NK-92 treated with Interleukin-12 subunit alpha and Interleukin-12 subunit beta, amount 100 ng/mL, for 24 hours (cell line): ENCODE measurements at regions not wholly inside any gene's neighbourhood (a gene's known extent, or its start where the extent isn't known, plus 50 kb on each side); places are given as distances from the start of the nearest gene placed in this dataset.

Source experiments
- DNase-seq: peaks from one replicate; lab custom pipeline; 2025; lab: John Stamatoyannopoulos, UW

DNA sequence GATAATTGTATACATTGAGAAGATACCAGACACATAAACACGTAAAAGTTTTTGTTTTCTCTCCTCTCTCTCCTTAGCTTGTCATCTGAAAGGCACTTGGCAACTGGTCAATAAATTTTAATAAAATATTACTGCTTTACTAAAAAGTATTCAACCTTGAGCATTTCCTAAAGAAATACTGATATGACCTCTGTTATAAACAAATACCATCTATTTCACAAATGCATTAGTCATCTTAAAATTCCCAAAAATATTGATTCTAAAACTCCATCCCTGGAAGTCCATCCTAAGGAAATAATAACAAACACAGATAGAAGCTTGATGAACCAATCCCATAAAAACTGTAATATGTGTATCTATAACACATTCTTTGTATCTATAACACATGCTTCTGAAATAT is 483.2 kb downstream of the TLR4 start:
- DNase-seq: no peak

- DNase-seq: no peak
These were observed 485.4 kb downstream of the TLR4 start for GRCh38 chr9:118189615-118190014.

GRCh38 chr9:118192807-118193206 is 488.6 kb downstream of the TLR4 start:
- no peak for DNase-seq

DNA sequence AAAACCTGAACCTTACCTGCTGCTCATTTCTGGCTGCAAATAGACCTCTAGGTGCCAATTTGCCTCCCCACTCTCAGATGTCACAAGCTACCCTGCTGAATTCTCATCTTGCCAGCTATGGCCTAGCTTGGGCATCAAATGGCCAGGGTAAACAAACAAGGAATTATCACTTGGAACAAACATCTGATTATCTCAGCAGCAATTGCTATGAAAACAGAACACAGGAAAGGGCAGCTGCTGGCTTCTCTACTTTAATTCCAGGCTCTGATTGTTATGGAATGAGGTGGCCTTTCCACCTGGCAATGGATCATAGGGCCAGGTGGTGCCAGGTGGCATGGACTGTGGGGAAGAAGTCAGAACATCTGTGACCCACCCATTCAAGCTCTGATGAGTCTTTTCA is 505.1 kb downstream of the TLR4 start:
- no peak for DNase-seq

- DNase-seq: no peak
These were observed 511.3 kb downstream of the TLR4 start for GRCh38 chr9:118215549-118215948.

- no peak for DNase-seq
These were observed 518.2 kb downstream of the TLR4 start for GRCh38 chr9:118222375-118222774.

- DNase-seq: no peak
These were observed 518.9 kb downstream of the TLR4 start for GRCh38 chr9:118223111-118223510.

DNA sequence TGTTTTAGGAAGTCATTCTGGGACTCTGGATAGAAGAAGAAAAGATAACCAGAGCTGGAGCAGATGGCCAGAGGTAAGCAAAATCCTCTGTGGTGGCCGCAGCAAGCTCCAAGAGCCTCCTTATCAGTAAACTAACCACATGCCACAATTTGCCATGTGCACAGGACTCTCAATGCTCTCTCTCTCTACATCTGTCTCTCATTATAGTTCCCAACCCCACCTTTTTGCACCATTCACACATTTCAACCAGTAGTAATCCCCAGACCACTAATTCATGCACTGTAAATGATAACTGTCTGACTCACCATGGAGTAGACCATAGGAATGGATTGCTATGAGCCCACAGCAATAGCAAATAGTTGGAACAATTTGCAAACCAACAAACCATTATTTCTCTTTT is 526.1 kb downstream of the TLR4 start:
- no peak for DNase-seq

DNA sequence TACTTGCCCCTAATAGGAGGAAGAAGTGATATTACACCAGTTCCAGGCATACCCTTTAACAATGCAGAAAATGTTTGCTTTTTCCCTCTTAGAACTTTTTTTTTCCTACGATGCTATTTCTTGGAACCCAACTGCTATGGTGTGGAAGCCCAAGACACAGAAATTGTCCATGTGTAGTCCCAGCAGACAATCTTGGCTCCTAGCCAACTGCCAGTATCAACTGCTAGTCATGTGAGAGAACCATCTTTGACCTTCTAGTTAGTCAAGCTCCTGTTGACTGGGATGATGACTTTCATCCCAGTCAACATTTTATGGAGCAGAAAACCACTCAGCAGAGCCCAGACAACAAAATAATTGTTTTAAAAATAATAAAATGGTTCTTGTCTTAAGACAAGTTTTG is 532.4 kb downstream of the TLR4 start:
- DNase-seq: no peak

DNA sequence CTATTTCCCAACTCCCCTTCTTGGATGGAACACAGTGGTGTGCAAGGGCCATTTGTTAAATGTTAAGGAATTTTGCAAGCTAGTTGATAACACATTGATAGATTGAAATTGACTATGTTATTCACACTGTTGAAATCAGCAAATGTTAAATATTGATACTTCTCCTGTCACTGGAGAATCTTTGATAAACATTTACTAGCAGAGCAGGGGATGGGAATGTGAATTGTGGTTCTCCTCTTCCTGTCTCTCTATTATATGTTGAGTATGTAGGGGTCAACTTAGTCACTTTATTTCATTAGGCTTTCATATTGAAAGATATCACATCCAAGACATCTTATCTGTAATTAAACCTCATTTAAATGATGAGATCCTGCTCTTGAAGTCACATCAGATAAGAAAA is 533.9 kb downstream of the TLR4 start:
- no peak for DNase-seq

DNA sequence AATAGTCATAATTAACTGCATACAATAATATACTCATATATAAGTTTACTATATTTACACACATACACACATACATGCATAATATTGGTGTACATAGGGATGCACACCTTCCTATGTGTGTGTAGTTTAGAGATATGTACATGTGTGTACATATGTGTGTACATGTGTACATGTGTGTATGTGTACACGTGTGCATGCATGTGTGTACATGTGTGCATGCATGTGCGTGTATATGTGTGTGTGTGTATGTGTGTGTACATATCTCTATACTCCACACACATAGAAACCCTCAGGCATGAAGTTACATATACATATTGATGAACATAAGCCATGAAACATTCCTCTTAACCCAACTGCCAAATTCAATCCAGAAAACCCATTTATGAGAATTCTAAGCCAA is 547.8 kb downstream of the TLR4 start:
- DNase-seq: no peak

DNA sequence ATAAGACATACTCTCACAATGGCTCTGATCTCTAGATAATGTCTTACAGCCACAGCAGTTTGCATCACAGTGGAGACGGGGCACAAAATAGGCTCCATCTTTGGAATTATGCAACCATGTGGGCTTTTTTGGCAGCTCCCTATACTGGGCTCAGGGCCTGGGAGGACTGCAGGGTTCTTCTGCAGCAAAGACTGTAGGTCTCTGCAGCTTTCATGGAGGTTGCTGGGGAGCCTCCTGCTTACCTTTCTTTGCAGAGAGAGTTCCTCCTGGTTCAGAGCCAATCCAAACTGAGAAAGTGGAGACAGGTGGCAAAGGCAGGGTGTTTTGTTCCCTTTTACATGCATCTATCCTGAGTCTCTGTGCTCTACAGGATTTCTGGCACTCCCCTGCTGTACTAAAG is 558.0 kb downstream of the TLR4 start:
- no peak for DNase-seq

DNA sequence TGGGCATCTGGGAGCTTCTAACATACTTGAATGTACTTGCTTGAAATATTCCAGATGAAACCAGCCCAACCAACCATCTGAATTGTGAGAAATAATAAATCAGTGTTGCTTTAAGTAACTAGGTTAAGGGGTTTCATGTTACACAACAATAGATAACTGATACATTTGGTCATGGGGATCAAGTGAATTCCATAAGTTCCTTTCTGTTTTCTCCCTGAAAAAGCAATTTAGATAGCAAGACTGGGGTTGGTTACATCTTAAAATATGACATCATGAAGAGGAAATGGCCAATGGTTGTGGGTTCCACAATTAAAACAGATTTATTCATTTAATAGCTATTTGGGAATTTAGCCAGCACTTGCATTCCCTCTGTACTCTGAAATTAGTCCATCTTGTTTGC is 559.7 kb downstream of the TLR4 start:
- no peak for DNase-seq

DNA sequence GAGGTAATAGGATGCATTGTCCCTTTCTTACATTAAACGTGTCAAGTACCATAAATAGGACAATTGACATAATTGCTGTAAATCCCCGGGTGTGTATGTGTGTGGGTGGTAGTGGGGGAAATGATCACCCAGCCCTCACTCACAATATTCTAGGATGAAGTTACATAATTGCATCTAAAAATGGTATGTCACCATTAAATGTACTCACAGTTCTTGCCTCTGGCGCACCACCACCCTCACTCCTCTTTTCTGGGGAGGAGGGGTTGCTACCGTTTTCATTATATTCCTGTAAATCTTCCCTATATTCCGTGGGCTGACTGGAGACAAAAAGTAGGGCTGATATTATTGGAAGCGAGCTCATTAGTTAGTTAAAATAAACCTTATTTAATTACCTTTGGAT is 563.8 kb downstream of the TLR4 start:
- DNase-seq: no peak

GRCh38 chr9:118269623-118270022 is 565.4 kb downstream of the TLR4 start:
- no peak for DNase-seq

DNA sequence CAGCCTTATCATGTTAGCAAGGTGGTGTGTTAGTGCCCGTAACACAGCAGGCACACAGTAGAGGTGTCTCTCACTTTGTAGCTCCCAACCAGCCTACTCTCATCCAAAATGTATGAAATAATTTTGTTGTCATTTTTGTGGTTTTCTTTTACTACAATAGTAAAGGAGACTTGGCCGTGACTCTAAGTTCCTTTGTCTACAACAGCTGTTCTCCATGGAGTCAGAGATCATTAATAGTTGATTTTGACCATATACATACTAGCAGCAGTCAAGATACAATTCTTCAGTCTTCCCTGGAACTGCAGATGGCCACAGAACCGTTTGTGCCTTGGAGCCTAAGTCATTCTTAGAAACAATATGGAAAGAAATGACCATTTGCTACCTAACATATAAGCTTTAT is 567.1 kb downstream of the TLR4 start:
- DNase-seq: no peak

DNA sequence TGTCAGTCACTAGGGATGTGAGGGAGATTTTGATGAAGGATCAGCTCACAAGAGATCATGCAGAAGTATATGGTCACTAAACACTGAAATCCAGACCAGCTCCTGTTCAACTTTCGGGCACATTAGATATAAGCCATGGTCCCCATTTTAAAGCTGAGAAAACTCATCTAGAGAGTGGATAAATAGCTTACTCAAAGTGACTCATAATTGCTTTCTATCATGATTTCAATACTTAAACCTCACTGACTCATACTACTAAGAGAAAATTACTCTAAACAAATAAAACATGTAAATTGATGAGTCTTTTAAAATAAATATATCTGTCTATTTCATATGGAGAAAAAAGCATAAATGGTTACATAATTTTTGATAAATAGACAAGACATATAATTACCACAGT is 567.7 kb downstream of the TLR4 start:
- DNase-seq: no peak

DNA sequence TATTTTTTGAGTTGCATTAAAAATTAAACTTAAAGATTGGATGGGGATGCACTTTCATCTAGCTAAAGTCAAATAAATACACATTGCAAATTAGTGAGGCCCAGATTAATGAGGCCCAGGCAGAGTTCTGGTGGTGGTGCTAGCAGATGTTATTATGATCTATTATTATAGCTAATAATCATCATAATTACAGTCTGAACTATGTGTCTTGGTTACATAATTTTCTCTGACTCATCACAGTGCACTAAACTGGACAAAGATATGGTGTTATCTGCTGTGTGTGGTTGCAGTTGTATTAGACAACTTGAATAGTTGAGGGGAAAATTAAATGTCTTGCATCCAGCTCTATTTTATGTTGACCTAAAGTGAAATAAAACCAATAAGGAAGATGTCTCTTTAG is 568.8 kb downstream of the TLR4 start:
- no peak for DNase-seq

DNA sequence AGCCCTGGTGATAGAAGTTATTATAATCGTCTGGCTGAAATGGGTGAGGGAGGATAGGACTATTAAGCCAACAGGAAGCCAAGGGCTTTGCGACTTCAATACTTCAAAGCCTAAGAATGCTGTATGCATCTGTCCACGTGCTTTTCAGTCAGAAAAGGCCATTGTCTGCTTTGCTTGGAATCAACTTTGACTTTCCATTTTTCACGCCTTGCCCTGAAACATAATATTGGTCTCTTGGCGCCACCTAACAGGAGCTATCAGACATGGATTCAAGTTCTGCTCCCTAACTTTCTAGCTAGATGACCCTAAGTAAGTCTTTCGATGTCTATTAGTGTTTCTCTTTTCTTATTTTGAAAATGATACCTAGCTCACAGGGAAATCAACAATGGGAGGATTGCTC is 572.6 kb downstream of the TLR4 start:
- DNase-seq: no peak

- no peak for DNase-seq
These were observed 577.6 kb downstream of the TLR4 start for GRCh38 chr9:118281772-118282171.

DNA sequence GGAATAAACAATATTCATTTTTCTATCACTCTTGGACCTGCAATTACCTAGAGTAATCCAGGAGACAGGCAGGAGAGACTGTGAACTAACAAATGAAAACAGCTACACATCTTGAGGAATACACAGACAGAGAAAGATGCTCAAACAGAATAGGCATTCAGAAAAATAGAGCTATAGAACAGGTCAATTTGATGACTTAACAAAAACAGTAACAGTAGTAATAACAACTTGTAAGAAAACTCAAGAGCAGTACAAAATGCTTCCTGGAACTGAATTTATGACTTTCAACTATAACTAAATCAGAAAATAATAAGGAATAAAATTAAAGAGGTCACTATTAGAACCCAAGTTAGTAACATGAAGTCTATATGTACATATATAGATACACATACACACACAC is 579.3 kb downstream of the TLR4 start:
- no peak for DNase-seq

DNA sequence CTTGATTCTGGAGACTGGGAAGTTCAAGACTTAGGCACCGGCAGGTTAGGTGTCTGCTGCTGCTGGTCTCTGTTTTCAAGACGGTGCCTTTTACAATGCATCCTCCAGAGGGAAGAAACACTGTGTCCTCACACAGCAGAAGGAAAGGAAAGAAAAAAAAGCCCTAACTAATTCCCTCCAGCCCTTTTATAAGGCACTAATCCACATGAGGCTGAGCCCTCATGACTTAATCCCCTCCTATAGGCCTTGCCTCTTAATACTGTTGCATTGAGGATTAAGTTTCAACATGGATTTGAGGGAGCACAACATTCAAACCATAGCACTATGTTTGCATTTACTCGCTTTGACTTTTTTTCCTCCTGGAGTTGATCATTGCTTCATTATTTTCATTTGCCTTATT is 585.9 kb downstream of the TLR4 start:
- DNase-seq: no peak

DNA sequence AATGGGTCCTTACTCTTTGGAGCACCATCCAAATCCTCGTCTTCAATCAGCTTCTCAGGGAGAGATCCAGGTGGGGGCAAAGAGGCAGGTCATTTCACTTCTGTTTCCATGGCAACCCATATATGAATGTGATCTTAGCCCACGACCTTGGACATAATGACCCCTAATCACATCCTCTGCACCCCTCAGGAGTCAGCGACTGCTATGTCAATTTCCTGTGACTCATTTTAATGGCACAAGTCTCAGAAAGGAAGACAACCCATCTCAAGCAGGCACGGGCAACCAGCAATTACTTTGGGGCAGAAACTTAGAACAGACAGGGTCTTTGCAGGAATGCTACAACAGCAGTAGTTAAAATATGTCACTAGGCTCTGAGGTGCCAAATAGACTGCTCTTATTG is 591.2 kb downstream of the TLR4 start:
- no peak for DNase-seq

DNA sequence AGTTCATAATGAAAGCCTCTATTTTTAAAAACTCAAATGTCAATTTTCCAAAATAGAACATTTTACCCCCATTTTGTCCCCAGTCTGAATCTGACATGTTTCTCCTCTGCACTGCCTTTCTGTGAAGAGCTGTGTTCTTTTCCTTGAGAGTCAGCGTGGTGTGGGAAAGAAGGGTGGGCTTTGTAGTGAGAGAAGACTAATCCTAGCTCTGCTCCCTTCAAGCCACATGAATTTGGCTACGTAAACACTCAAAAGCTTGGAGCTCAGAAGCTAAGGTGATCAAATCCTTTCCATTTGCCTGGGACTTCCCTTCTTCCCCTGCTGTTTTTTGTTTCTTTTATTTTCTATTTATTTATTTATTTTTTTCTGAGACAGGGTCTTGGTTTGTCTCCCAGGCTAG is 598.5 kb downstream of the TLR4 start:
- DNase-seq: no peak

DNA sequence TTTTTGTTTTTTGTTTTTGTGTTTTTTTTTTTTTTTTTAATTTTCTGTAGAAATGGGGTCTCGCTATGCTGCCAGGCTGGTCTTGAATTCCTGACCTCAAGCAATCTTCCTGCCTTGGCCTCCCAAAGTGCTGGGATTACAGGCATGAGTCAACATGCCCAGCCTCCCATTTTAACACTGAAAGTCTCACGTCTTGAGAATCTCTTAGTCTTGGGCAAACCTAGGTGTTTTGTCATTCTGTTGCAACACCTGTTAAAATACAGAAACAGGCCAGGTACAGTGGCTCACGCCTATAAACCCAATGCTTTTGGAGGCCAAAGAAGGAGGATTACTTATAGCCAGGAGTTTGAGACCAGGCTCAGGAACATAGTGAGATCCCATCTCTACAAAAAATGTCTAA is 599.0 kb downstream of the TLR4 start:
- no peak for DNase-seq
